ENCODE measurements at regions not wholly inside any gene's neighbourhood (a gene's known extent, or its start where the extent isn't known, plus 50 kb on each side); places are given as distances from the start of the nearest gene placed in this dataset.

DNA sequence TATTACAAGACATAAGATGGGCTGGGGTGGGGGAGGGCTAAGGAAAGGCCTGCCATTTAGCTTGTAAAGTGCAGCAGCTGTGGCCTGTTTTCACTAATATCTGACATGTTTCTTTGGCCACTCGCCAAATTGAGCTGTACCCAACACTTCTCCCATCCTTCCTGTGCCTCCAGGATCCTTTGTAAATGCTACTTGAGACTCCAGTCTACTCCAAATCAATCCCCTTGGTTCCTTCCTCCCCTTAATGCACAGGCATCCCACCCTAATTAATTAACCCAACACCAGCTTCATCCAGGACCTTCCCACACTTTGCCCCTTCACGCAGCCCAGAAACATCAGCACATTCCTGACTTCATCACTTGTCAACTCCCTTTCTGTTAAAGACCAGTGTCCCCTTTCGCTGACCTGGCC, 55.0 kb upstream of the TCF21 start:
- TF ChIP-seq, protein P1, sequence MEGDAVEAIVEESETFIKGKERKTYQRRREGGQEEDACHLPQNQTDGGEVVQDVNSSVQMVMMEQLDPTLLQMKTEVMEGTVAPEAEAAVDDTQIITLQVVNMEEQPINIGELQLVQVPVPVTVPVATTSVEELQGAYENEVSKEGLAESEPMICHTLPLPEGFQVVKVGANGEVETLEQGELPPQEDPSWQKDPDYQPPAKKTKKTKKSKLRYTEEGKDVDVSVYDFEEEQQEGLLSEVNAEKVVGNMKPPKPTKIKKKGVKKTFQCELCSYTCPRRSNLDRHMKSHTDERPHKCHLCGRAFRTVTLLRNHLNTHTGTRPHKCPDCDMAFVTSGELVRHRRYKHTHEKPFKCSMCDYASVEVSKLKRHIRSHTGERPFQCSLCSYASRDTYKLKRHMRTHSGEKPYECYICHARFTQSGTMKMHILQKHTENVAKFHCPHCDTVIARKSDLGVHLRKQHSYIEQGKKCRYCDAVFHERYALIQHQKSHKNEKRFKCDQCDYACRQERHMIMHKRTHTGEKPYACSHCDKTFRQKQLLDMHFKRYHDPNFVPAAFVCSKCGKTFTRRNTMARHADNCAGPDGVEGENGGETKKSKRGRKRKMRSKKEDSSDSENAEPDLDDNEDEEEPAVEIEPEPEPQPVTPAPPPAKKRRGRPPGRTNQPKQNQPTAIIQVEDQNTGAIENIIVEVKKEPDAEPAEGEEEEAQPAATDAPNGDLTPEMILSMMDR (IDR thresholded peaks at IDR 0.05): no peak
- TF ChIP-seq POLR2AphosphoS5 (IDR thresholded peaks at IDR 0.05) (no peak), EP300 (IDR thresholded peaks at IDR 0.05) (no peak)
